ENCODE measurements at regions not wholly inside any gene's neighbourhood (a gene's known extent, or its start where the extent isn't known, plus 50 kb on each side); places are given as distances from the start of the nearest gene placed in this dataset.

GRCh38 chr2:240237609-240238174 lies 97.2 kb upstream of the OTOS start:
- TF ChIP-seq CTCF (IDR thresholded peaks at IDR 0.05) (no peak), POLR2A (IDR thresholded peaks at IDR 0.05) (no peak), EP300 (IDR thresholded peaks at IDR 0.05) (no peak)
